Umbilical cord (tissue), 1 donor: ENCODE measurements at regions not wholly inside any gene's neighbourhood (a gene's known extent, or its start where the extent isn't known, plus 50 kb on each side); places are given as distances from the start of the nearest gene placed in this dataset.

Experiments
- DNase-seq: peaks from one replicate; pipeline ENCODE4 v3.0.0-alpha.2; 2015; ENCODE audit warnings: low spot score

DNA sequence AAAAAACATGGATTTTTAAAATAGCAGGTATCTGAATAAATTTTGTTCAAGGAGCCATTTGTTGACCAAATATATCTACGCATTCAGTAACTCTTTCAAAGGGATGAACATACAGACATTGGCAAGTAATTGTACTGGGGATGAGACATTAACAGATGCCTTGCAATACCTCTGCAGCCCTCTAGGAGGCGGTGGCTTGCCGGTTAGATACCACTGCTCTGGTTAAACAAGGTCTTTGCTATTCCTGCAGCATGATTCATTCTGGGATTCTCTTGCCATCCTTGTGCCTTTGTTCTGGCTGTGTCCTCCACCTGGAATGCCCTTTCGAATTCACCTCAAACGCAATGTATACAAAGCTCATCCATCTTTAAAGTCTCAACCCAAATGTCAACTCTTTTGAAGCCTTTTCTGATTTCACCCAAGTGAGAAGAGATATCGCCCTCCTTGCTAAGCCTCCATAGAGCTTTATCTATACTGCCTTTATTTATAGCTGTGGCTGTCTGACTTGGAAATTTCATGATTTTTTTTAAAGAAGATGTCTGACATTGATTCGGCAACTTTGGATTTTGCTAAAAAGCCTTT lies 131.0 kb upstream of the SRRM4 start:
- DNase-seq: no peak

DNA sequence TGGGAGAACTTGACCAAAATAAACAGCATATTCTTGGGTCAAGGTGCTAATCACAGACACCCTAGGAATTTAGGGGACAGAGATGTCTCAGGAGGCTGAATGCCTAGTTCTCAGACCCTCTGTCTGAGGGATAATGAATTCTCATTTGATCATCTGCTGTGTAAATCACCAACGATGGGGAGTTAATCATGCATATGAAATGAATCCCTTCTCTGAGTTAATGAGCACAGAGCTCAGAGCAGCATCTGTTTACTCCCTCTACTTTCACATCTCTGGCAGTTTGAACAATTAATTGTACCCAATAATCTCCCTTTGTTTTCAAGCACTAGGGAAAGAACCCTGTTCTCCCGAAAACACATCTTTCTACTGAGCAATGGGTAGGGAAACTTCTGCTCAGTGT lies 129.4 kb upstream of the SRRM4 start:
- no peak for DNase-seq

DNA sequence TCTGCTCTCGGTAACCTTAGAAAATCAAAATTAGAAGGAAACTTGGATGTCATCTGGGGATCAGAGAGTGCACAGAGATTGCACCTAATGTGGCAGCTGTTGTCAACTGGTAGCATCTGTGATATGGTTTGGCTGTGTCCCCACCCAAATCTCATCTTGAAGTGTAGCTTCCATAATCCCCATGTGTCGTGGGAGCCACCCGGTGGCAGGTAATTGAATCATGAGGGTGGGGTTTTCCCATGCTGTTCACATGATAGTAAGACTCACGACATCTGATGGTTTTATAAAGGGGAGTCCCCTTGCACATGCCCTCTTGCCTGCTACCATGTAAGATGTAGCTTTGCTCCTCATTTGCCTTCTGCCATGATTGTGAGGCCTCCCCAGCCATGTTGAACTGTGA lies 127.7 kb upstream of the SRRM4 start:
- no peak for DNase-seq

DNA sequence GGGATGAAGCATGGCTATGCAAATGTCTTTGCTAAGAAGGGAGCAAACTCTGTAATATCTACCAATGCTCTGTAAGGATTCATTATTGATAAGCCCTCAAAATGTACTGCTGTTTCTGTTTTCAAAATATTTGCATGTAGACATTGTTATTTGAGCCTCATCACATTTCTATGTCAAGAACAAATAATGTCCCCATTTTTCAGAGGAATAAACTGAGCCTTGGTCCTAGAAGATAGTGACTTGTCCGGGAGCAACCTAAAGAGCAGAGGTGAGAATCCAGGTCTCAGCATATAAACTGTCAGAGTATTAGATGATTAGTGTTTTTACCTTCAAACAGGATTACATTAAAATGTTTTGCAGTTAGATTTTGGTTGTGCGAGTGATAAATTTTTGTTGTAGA lies 125.5 kb upstream of the SRRM4 start:
- no peak for DNase-seq

DNA sequence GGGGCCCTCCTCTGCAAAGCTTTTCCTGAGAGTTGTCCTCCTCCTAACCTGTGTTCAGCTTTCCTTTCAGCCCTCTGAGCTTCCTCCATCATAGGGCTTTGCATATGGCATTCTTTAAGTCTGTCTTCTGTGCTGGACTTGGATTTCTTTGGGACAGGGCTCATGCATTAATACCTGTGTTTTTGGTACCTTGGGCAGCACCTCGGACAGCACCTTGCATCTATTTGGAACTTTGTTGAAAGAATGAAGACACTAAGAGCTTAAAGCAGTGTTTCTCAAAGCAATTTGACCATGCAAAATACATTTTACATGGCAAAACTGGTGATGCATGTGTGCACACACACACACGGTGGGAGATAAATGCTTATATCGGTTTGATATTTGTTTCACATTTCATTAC lies 115.0 kb upstream of the SRRM4 start:
- no peak for DNase-seq

DNA sequence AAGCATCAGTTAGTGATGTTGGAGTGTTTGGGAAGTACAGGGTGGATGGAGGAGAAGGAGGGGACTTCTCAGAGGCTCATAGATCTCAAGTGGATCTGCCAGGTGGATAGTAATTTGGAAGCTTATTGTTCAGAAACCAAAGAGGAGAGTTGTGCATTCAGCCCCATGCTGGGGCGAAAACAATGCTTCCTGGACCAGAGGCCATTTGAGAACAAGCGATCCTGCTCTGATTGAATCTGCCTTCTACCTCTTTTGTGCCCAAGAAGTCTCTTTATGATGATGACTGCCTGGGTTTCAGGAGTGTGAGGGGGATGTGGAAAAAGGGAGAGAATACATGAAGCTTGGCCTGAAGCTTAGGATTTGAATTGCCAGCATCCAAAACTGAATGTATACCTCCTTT lies 110.8 kb upstream of the SRRM4 start:
- DNase-seq: no peak

DNA sequence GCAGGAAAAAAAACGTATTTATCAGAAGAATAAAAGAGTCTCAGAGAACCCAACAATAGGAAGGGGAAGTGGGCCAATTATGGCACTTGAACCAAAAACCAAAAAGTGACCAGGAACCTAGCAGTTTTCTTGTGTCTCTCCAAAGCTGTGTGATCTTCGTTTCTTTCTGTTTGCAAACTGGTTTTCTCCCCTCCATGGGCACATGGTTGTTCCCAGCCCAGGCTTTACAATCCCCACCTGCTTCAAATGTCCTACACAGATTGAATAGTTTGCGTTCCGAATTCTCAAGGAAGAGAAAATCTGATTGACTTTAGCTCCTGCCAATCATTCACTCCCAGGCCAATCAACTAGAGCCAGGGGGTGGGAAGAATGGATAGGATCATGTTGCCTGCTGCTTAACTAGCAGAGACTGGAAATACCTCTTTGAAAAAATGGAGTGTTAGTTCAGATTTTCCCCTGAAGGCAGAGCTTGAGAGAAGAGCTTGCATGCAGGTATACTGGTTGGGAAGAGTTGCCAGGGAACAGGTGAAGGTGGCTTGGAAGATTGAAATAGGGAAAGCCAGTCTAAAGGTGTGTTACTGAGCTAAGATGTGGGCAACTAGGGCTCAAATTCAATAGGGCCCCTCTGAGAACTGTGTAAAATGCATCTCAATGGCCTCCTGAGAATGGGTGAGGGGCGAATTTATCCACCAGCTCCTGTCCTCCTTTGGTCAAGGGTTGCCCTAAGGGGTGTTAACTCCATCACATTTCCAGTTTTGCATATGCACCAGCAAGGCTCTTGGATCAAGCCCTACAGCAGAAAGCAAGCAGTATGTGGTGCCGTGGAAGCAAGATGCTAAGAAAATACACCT lies 106.4 kb upstream of the SRRM4 start:
- DNase-seq: no peak

DNA sequence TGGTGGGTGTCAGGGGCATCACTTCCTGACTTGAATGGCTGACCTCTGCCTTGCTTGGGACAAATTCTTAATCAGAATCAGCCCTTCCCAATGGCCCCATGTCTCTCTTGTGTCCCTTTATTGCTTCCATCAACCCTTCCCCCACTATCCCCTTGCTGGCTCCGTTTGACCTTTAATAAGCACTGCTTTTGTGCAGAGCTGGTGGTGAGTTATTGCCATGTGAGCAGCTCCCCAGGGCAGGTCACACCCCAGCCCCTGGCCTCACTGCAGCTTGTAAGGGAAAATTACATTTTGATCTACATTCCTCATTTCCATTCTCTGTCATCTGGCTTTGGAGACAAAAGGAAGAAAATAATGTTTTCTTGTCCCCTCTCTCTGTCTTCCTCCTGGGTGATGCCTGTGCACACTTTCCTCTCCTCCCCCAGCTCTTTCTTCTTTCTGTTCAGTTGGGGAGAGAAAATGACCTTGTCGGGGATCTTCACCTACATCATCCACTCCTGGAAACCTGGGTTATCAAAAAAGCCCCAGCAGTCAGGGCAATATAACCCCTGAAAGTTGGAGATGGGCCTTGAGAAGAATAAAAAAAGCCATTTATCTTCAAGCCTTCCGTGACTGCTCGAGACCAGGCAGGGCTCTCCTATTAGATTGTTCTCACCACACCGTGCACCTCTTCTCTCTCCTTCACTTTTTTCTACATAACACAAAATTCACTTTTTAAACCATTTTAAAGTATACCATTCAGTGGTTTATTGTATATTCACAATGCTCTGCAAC lies 100.4 kb upstream of the SRRM4 start:
- DNase-seq: no peak

DNA sequence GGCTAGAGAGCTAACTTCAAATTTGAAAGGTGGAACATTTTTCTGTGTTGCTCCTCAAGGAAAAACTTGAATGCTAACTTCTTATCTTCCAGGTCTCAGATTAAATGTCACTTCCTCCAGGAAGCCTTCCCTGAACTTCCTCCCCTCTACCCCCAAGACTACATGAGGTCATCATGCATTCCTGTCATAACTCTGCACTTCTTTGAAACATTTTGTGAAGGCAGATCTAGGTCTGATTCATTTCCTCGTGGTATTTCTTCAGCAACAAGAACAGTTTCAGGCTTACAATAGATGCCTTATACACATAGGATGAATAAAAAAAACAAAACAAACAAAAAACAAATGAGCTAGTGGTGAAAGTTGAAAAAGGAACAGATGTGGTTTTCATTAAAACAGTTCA lies 97.1 kb upstream of the SRRM4 start:
- DNase-seq: no peak

DNA sequence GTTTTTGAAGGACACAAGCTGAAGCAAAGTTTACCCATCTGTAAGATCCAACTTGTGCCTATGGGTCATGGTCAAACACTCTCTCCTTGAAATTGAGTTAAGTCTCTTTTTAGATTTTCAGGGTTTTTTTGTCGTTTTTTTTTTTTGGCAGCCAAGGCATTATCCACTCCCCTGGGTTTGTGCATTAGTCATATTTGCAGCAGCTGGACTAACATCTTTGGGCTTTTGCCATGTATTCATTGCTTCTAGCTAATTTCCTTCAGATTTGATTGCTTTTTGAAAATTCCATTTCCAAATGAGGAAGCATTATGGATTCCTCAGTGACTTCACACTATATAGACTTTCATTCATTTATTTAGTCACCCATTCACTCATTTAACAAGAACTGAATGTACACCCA lies 80.3 kb upstream of the SRRM4 start:
- no peak for DNase-seq

DNA sequence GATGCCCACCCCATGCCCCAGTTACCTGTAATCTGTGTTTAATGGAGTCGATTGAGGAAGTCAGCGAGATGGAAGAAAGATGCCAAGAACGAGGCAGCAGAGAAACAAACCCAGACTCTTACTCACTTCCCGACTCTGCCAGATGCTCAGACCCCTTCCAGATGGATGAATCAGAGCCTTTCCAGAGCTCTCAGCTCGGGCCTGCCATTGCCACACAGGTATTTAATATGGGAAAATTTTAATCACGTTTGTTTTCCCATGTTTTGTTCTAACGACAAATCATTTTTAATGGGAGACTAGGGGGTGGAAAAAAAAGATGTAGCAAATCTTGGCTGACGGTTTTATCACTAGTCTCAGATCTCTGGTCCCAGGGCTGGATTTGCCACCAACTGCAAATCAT lies 72.5 kb upstream of the SRRM4 start:
- DNase-seq: no peak

DNA sequence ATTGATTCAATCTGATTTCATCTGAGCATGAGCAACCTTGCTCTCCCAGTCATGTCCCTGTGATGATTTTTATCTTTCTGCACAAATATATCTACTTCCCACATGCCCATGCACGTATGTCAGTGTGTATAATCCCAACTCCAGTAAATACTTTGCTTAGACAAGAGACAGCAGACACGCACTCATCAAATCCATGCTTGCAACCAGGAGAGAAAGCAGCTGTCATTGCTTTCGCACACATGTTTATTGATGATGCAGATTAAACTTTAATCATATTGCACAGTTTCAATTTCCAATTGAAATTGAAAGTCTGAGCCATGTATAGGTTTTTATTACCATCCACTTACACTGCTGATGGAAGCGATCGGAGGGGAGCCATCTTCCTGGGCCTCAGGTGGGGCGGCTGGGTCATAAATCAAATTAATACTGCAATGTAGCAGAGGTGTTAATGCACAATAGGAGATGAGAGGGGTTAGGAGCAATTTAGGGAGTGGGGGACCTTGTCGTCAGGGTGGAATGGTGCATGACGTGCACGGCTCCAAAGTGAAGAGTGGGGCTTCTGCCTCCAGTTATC lies 68.6 kb upstream of the SRRM4 start:
- DNase-seq: no peak

DNA sequence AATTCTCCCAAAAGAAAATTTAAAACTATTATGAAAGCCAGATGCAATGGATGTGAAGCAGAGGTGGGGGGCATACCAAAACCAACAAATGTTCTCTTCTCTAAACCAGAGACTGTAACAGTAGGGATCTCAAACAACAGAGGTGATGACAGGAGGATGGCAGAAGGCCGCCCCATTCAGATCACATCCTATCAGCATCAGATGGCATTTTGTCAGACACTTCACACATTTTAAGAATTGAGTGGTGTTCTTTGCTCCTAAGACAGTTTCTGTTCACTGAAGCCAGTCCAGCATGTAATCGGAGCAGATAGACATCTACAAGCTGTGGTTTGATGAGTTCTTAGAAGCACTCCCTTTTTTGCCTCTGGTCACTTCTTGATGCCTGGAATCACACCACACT lies 59.6 kb upstream of the SRRM4 start:
- no peak for DNase-seq

DNA sequence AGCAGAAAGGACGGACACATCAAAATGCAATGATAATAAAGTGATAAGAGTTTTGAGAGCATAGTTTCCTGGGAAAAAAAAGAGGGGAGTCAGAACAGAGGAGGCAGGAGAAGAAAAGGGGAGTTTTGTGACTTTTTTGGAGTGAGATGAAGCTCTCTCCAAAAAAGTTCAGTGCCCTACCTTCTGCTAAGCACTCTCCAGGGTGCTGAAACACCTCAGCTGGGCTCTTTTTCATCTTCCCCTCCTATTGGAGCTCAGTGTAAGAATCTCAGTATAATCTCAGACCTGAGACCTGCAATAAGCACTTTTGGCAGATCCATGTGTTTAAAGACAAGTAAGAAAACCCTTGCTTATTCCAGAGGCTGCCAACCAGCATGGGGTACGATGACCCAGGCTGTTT lies 58.9 kb upstream of the SRRM4 start:
- no peak for DNase-seq

DNA sequence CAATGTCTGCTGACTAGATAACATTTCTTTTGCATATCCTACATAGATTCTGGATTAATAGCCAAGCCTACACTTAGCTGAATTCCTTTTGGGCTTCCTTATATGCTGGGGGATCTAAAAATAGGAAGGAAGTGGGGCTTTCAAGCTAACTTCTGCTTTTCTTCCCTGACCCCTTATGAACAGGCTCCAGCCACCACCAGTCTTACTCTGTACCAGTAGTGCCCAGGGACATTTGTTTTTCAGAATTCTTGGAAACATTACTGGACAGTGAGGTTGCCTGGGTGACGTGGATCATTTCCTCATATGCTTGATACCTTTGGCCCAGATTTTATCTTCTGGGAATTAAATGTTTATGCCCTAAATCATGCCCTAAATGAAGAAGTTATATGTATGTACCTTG lies 55.9 kb upstream of the SRRM4 start:
- DNase-seq: no peak

DNA sequence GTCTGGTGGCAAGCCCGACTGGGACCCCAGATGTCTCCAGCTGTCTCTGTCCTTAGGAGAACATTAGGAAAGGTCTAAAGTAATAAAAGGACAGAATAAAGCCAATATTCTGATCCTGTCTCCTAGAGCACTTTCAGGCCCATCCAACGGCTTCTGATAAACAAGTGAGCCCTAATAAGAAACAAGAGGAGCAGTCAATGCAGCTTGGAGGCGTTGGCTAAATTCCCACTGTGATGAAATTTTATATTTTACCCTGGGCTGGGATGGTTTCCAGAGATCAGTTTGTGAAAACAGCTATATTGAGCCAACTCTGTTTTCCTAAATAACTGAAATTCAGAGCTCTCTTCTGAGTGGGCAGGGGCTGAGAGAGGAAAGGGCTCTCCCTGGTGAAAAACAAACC lies 55.5 kb upstream of the SRRM4 start:
- DNase-seq: no peak
